ENCODE measurements at regions not wholly inside any gene's neighbourhood (a gene's known extent, or its start where the extent isn't known, plus 50 kb on each side); places are given as distances from the start of the nearest gene placed in this dataset.
"Not testable (repeated sequence)": the region's sequence is repeated elsewhere in the genome, so short reads cannot be mapped to it uniquely, and the experiment has no call there.

GRCh38 chr15:77836906-77837648, 204.4 kb upstream of the LINGO1 start:
- TF ChIP-seq CTCF (IDR thresholded peaks at IDR 0.05; ENCODE audit: insufficient read depth, low read depth, low read length, missing control alignments), result no peak
- H3K4me3 ChIP-seq (ENCODE audit: low read depth, low read length), result no peak overlapping the region
- no peak for DNase-seq (ENCODE audit: low read depth)

- peak; percentile 36 for DNase-seq (ENCODE audit: low read depth)
- no peak for TF ChIP-seq CTCF (IDR thresholded peaks at IDR 0.05; ENCODE audit: insufficient read depth, low read depth, low read length, missing control alignments)
- H3K4me3 ChIP-seq (ENCODE audit: low read depth, low read length), result no peak overlapping the region
Measured at GRCh38 chr15:77836121-77836692, 203.5 kb upstream of the LINGO1 start.

GRCh38 chr15:77834276-77834990, 201.7 kb upstream of the LINGO1 start:
- DNase-seq (ENCODE audit: low read depth), result no peak
- no peak overlapping the region for H3K4me3 ChIP-seq (ENCODE audit: low read depth, low read length)
- TF ChIP-seq CTCF (IDR thresholded peaks at IDR 0.05; ENCODE audit: insufficient read depth, low read depth, low read length, missing control alignments), result no peak

- H3K4me3 ChIP-seq (ENCODE audit: low read depth, low read length), result no peak overlapping the region
- TF ChIP-seq CTCF (IDR thresholded peaks at IDR 0.05; ENCODE audit: insufficient read depth, low read depth, low read length, missing control alignments), result no peak
- DNase-seq (ENCODE audit: low read depth), result no peak
Measured at GRCh38 chr15:77832874-77833273, 200.2 kb upstream of the LINGO1 start.

GRCh38 chr15:77831986-77832385, 199.3 kb upstream of the LINGO1 start:
- no peak for DNase-seq (ENCODE audit: low read depth)
- H3K4me3 ChIP-seq (ENCODE audit: low read depth, low read length), result no peak overlapping the region
- no peak for TF ChIP-seq CTCF (IDR thresholded peaks at IDR 0.05; ENCODE audit: insufficient read depth, low read depth, low read length, missing control alignments)

- no peak for DNase-seq (ENCODE audit: low read depth)
- no peak for TF ChIP-seq CTCF (IDR thresholded peaks at IDR 0.05; ENCODE audit: insufficient read depth, low read depth, low read length, missing control alignments)
- H3K4me3 ChIP-seq (ENCODE audit: low read depth, low read length), result no peak overlapping the region
Measured at GRCh38 chr15:77830051-77830468, 197.3 kb upstream of the LINGO1 start.

GRCh38 chr15:77829331-77829730, 196.6 kb upstream of the LINGO1 start:
- not testable (repeated sequence) for DNase-seq (ENCODE audit: low read depth); H3K4me3 ChIP-seq (ENCODE audit: low read depth, low read length)

Data from GM12865 (cell line).